A673 (cell line): ENCODE measurements at regions not wholly inside any gene's neighbourhood (a gene's known extent, or its start where the extent isn't known, plus 50 kb on each side); places are given as distances from the start of the nearest gene placed in this dataset.

ENCODE experiments used
- EZH2 ChIP-seq: fragments of 200-600 bp; sonication (generic); IDR thresholded peaks from 2 replicates; pipeline ENCODE4 v1.6.1; 2017; ENCODE audit warnings: borderline replicate concordance, low read depth, mild to moderate bottlenecking, mixed read lengths, antibody characterized with exemption, low read length; ENCODE audit not compliant: poor library complexity, severe bottlenecking
- TF ChIP-seq, protein P1 (sequence below): fragments of 300-800, 200-600 bp; sonication (generic); conservative IDR thresholded peaks from 2 replicates; pipeline ENCODE4 v1.5.1; 2017; ENCODE audit warnings: low read depth, mild to moderate bottlenecking, antibody characterized with exemption, low read length, moderate library complexity, mixed read lengths

DNA sequence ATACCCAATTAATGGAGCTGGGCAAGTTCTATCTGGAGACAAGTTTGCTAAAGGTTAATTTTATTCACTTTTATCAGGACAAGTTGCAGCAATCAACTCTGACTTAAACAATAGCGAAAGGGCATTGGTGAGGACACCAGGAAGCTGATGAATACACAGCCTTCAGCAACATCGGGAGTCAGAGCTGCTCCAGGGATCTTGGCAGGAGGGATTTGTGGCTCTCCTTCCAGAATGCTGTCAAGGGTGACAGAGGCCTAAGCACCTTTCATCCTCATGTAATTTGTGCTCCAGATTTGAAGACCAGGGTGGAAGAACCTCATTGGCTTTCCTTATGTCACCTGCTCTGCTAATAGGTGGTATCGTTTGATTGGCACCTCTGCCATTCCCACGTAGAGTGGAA lies 485.6 kb downstream of the NPIPA7 start:
- TF ChIP-seq EZH2 = no peak
- TF ChIP-seq, protein P1, sequence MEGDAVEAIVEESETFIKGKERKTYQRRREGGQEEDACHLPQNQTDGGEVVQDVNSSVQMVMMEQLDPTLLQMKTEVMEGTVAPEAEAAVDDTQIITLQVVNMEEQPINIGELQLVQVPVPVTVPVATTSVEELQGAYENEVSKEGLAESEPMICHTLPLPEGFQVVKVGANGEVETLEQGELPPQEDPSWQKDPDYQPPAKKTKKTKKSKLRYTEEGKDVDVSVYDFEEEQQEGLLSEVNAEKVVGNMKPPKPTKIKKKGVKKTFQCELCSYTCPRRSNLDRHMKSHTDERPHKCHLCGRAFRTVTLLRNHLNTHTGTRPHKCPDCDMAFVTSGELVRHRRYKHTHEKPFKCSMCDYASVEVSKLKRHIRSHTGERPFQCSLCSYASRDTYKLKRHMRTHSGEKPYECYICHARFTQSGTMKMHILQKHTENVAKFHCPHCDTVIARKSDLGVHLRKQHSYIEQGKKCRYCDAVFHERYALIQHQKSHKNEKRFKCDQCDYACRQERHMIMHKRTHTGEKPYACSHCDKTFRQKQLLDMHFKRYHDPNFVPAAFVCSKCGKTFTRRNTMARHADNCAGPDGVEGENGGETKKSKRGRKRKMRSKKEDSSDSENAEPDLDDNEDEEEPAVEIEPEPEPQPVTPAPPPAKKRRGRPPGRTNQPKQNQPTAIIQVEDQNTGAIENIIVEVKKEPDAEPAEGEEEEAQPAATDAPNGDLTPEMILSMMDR = no peak
